Ascending aorta (tissue), 2 donors: ENCODE measurements at regions not wholly inside any gene's neighbourhood (a gene's known extent, or its start where the extent isn't known, plus 50 kb on each side); places are given as distances from the start of the nearest gene placed in this dataset.

Experiments used
- DNase-seq, 2 donors: peaks; one replicate each; pipeline ENCODE4 v3.0.0-alpha.2; 2019; ENCODE audit warnings: low spot score in 2 of 2
- H3K27ac ChIP-seq, 2 donors: fragments of 200-600 bp; sonication (generic); one replicate each; pipeline ENCODE4 v1.5.1; 2016 to 2017; ENCODE audit warnings: mild to moderate bottlenecking in 1 of 2
- H3K27me3 ChIP-seq: fragments of 200-600 bp; sonication (generic); one replicate; pipeline ENCODE4 v1.5.1; 2017
- H3K36me3 ChIP-seq, 2 donors: fragments of 200-600 bp; sonication (generic); one replicate each; pipeline ENCODE4 v1.5.1; 2016
- H3K4me1 ChIP-seq, 2 donors: fragments of 200-600 bp; sonication (generic); one replicate each; pipeline ENCODE4 v1.5.1; 2016 to 2017; ENCODE audit warnings: mild to moderate bottlenecking in 1 of 2
- H3K4me3 ChIP-seq, 2 donors: fragments of 200-600 bp; sonication (generic); one replicate each; pipeline ENCODE4 v1.5.1; 2016 to 2017; ENCODE audit warnings: mild to moderate bottlenecking in 1 of 2
- H3K9me3 ChIP-seq, 2 donors: fragments of 200-600 bp; sonication (generic); one replicate each; pipeline ENCODE4 v1.5.1; 2016
- CTCF ChIP-seq, 3 experiments: fragments of 200-600 bp in 2 of 3; fragments of 450-650 bp in 1 of 3; sonication (generic) in 2 of 3; IDR thresholded peaks; one replicate each; pipeline ENCODE4 v1.5.1; 2016 to 2019; ENCODE audit warnings: antibody characterized with exemption in 3 of 3, mild to moderate bottlenecking in 1 of 3, moderate library complexity in 1 of 3
- intact Hi-C: fragments of 100-400 bp; cut with DNase I; formaldehyde crosslinking; loops from one replicate; pipeline ENCODE4 v1.15.1; 2023

- Histone ChIP-seq H3K27me3 (no peaks in the 10 kb centered on the region), H3K27ac (no peak overlapping the region), H3K9me3 (no peaks in the 10 kb centered on the region), H3K36me3 (no peaks in the 10 kb centered on the region), H3K4me3 (no peak overlapping the region), H3K4me1 (peaks cover 0 to 2% of the 10 kb centered on the region in 2 donors)
- TF ChIP-seq CTCF (IDR thresholded peaks at IDR 0.05), result no peak
- intact Hi-C loops, result no loop called here
- no peak for DNase-seq
Measured at GRCh38 chr2:237202288-237203030, 116.8 kb downstream of the COPS8 start.

- no peaks in the 10 kb centered on the region for H3K27me3 ChIP-seq
- H3K9me3 ChIP-seq, result no peaks in the 10 kb centered on the region
- no peak overlapping the region for H3K27ac ChIP-seq
- DNase-seq, result no peak
- TF ChIP-seq CTCF (IDR thresholded peaks at IDR 0.05), result no peak
- no peaks in the 10 kb centered on the region for H3K36me3 ChIP-seq
- H3K4me1 ChIP-seq, result peaks cover 0 to 8% of the 10 kb centered on the region in 2 donors
- intact Hi-C loops, result no loop called here
- H3K4me3 ChIP-seq, result no peak overlapping the region
Measured at GRCh38 chr2:237205043-237205541, 119.4 kb downstream of the COPS8 start.

- intact Hi-C loops, result no loop called here
- no peak for DNase-seq
- no peaks in the 10 kb centered on the region for H3K9me3 ChIP-seq
- peaks cover 0 to 8% of the 10 kb centered on the region in 2 donors for H3K4me1 ChIP-seq
- no peak overlapping the region for H3K4me3 ChIP-seq
- no peak overlapping the region for H3K27ac ChIP-seq
- H3K27me3 ChIP-seq, result no peaks in the 10 kb centered on the region
- H3K36me3 ChIP-seq, result no peaks in the 10 kb centered on the region
- no peak for TF ChIP-seq CTCF (IDR thresholded peaks at IDR 0.05)
Measured at GRCh38 chr2:237205561-237205971, 119.9 kb downstream of the COPS8 start.

GRCh38 chr2:237207646-237208045, 122.0 kb downstream of the COPS8 start:
- Histone ChIP-seq H3K4me3 (no peak overlapping the region), H3K27me3 (no peaks in the 10 kb centered on the region), H3K9me3 (no peaks in the 10 kb centered on the region), H3K4me1 (peaks cover 0 to 8% of the 10 kb centered on the region in 2 donors), H3K36me3 (no peaks in the 10 kb centered on the region), H3K27ac (no peak overlapping the region)
- peak in 1 of 2 donors; percentile 79 for DNase-seq
- intact Hi-C loops, result no loop called here
- TF ChIP-seq CTCF (IDR thresholded peaks at IDR 0.05), result no peak

GRCh38 chr2:237208373-237209260, 122.9 kb downstream of the COPS8 start:
- Histone ChIP-seq H3K36me3 (no peaks in the 10 kb centered on the region), H3K4me1 (peaks cover 0 to 8% of the 10 kb centered on the region in 2 donors), H3K27me3 (no peaks in the 10 kb centered on the region), H3K4me3 (no peak overlapping the region), H3K27ac (no peak overlapping the region), H3K9me3 (no peaks in the 10 kb centered on the region)
- no peak for DNase-seq
- TF ChIP-seq CTCF (IDR thresholded peaks at IDR 0.05), result no peak
- intact Hi-C loops, result no loop called here
